GM23338 (cell line): ENCODE measurements at regions not wholly inside any gene's neighbourhood (a gene's known extent, or its start where the extent isn't known, plus 50 kb on each side); places are given as distances from the start of the nearest gene placed in this dataset.

Experiments
- CTCF ChIP-seq, 2 experiments: fragments of 200-600 bp in 1 of 2; sonication (generic) in 1 of 2; conservative IDR thresholded peaks; 2 replicates each; pipeline versions ENCODE4 v1.5.1 to v1.6.1; 2016 to 2017; ENCODE audit warnings: antibody characterized with exemption in 2 of 2, low read depth in 2 of 2, mild to moderate bottlenecking in 2 of 2, moderate library complexity in 1 of 2
- JUNB ChIP-seq: IDR thresholded peaks from one replicate; pipeline ENCODE4 v1.6.1; 2016; ENCODE audit warnings: antibody characterized with exemption; ENCODE audit not compliant: unreplicated experiment

- TF ChIP-seq CTCF (conservative IDR thresholded peaks at IDR 0.05; ENCODE audit: low read depth in 2 of 2) = no peak
- no peak for TF ChIP-seq JUNB
Measured at GRCh38 chr7:9835199-9835598, 1138.5 kb upstream of the PHF14 start.
